Hepatocyte (in vitro differentiated cells): ENCODE measurements at regions not wholly inside any gene's neighbourhood (a gene's known extent, or its start where the extent isn't known, plus 50 kb on each side); places are given as distances from the start of the nearest gene placed in this dataset.

Experiments used
- DNase-seq: peaks from one replicate; pipeline ENCODE4 v3.0.0-alpha.2; 2016; ENCODE audit warnings: low spot score
- H2AFZ ChIP-seq: fragments of 200-600 bp; sonication (generic); 2 replicates; pipeline ENCODE4 v1.6.0; 2016; ENCODE audit warnings: antibody characterized with exemption, mild to moderate bottlenecking
- H3K27ac ChIP-seq: fragments of 200-600 bp; sonication (generic); 2 replicates; pipeline ENCODE4 v1.5.1; 2016; ENCODE audit warnings: mild to moderate bottlenecking
- H3K27me3 ChIP-seq: fragments of 200-600 bp; sonication (generic); 2 replicates; pipeline ENCODE4 v1.6.1; 2016
- H3K36me3 ChIP-seq: fragments of 200-600 bp; sonication (generic); replicated peaks from 2 replicates; pipeline ENCODE4 v1.5.1; 2016; ENCODE audit warnings: low read depth; ENCODE audit not compliant: insufficient read depth
- H3K4me1 ChIP-seq: fragments of 200-600 bp; sonication (generic); 2 replicates; pipeline ENCODE4 v1.5.1; 2016; ENCODE audit warnings: mild to moderate bottlenecking, moderate library complexity; ENCODE audit not compliant: insufficient read depth
- H3K4me2 ChIP-seq: fragments of 200-600 bp; sonication (generic); 2 replicates; pipeline ENCODE4 v1.6.0; 2016
- H3K4me3 ChIP-seq: fragments of 200-600 bp; sonication (generic); 2 replicates; pipeline ENCODE4 v1.5.1; 2016; ENCODE audit warnings: mild to moderate bottlenecking
- H3K79me2 ChIP-seq: fragments of 200-600 bp; sonication (generic); 2 replicates; pipeline ENCODE4 v1.6.0; 2017; ENCODE audit warnings: mild to moderate bottlenecking
- H3K9me2 ChIP-seq: fragments of 200-600 bp; sonication (generic); replicated peaks from 2 replicates; pipeline ENCODE4 v1.6.0; 2017; ENCODE audit warnings: mild to moderate bottlenecking; ENCODE audit not compliant: insufficient read depth
- H3K9me3 ChIP-seq: fragments of 200-600 bp; sonication (generic); 2 replicates; pipeline ENCODE4 v1.5.1; 2016; ENCODE audit warnings: low read depth, mild to moderate bottlenecking
- H4K20me1 ChIP-seq: fragments of 200-600 bp; sonication (generic); 2 replicates; pipeline ENCODE4 v1.6.0; 2016; ENCODE audit warnings: mild to moderate bottlenecking; ENCODE audit not compliant: insufficient read depth, poor library complexity, severe bottlenecking
- EZH2 ChIP-seq: fragments of 200-600 bp; sonication (generic); IDR thresholded peaks from 2 replicates; pipeline ENCODE4 v1.6.1; 2016; ENCODE audit warnings: antibody characterized with exemption, mild to moderate bottlenecking, borderline replicate concordance
- EZH2phosphoT487 ChIP-seq: fragments of 200-600 bp; sonication (generic); IDR thresholded peaks from one replicate; pipeline ENCODE4 v1.6.1; 2018; ENCODE audit warnings: antibody characterized with exemption, mild to moderate bottlenecking, low read depth, moderate library complexity; ENCODE audit not compliant: unreplicated experiment, severe bottlenecking
- WGBS: methylation state at CpG from one replicate; pipeline ENCODE4 v1.1.6; 2016; ENCODE audit warnings: low lambda C conversion rate; ENCODE audit errors: missing lambda C conversion rate; 5-methylcytosine and 5-hydroxymethylcytosine counted together
- TF ChIP-seq, protein P1 (sequence below): fragments of 200-600 bp; sonication (generic); IDR thresholded peaks from 2 replicates; pipeline ENCODE4 v1.5.1; 2016; ENCODE audit warnings: antibody characterized with exemption, mild to moderate bottlenecking; ENCODE audit not compliant: poor library complexity

DNA sequence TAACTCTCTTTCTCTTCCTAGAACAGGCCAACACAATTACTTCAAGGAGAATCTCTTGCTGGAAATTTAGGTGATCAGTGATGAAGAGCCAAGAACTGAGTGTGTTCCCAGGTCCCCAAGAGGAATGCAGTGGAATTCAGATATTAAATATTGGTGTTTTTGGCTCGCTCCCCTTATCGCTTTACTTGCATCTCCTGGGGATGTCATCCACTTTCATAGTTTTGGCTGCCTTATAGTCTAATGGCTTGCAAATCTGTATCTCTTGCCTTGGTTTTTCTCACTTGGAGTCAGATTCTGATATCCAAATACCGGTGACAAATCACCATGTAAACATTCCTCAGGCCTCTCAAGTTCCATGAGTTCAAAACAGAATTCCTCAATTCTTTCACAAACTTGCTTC lies 151.0 kb upstream of the C1orf87 start:
- H3K79me2 ChIP-seq, result no peaks in the 10 kb centered on the region
- no peak overlapping the region for H3K4me3 ChIP-seq
- H3K9me2 ChIP-seq, result no peaks in the 10 kb centered on the region
- no peak for TF ChIP-seq EZH2phosphoT487
- no peak for TF ChIP-seq EZH2
- TF ChIP-seq, protein P1, sequence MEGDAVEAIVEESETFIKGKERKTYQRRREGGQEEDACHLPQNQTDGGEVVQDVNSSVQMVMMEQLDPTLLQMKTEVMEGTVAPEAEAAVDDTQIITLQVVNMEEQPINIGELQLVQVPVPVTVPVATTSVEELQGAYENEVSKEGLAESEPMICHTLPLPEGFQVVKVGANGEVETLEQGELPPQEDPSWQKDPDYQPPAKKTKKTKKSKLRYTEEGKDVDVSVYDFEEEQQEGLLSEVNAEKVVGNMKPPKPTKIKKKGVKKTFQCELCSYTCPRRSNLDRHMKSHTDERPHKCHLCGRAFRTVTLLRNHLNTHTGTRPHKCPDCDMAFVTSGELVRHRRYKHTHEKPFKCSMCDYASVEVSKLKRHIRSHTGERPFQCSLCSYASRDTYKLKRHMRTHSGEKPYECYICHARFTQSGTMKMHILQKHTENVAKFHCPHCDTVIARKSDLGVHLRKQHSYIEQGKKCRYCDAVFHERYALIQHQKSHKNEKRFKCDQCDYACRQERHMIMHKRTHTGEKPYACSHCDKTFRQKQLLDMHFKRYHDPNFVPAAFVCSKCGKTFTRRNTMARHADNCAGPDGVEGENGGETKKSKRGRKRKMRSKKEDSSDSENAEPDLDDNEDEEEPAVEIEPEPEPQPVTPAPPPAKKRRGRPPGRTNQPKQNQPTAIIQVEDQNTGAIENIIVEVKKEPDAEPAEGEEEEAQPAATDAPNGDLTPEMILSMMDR, result no peak
- no peaks in the 10 kb centered on the region for H3K4me1 ChIP-seq
- no peak overlapping the region for H2AFZ ChIP-seq
- no peaks in the 10 kb centered on the region for H3K9me3 ChIP-seq
- no peak for DNase-seq
- H3K27ac ChIP-seq, result no peak overlapping the region
- H3K36me3 ChIP-seq, result no peaks in the 10 kb centered on the region
- 84% methylated on average over 3 of the region's 3 CpGs for WGBS
- H4K20me1 ChIP-seq, result no peaks in the 10 kb centered on the region
- H3K4me2 ChIP-seq, result no peak overlapping the region
- no peaks in the 10 kb centered on the region for H3K27me3 ChIP-seq

DNA sequence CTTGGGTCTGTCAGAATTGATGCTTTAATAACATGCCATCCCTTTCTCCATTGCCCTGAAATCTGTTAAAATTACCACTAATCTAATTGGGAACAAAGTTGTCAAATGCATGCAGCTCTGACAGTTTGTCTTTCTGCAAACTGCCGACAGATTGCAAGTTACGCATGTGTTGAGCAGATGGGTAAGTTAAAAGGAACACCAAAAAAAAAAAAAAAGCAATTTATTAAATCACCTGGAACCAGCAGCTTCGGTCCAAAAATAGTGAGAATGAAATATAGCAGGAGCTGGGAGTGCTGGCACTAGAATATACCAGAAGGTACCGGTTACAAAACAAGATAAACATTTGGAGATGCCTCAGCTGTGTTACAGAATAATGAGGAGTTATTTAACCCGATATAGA lies 149.6 kb upstream of the C1orf87 start:
- Histone ChIP-seq H3K4me2 (no peak overlapping the region), H2AFZ (no peak overlapping the region)

DNA sequence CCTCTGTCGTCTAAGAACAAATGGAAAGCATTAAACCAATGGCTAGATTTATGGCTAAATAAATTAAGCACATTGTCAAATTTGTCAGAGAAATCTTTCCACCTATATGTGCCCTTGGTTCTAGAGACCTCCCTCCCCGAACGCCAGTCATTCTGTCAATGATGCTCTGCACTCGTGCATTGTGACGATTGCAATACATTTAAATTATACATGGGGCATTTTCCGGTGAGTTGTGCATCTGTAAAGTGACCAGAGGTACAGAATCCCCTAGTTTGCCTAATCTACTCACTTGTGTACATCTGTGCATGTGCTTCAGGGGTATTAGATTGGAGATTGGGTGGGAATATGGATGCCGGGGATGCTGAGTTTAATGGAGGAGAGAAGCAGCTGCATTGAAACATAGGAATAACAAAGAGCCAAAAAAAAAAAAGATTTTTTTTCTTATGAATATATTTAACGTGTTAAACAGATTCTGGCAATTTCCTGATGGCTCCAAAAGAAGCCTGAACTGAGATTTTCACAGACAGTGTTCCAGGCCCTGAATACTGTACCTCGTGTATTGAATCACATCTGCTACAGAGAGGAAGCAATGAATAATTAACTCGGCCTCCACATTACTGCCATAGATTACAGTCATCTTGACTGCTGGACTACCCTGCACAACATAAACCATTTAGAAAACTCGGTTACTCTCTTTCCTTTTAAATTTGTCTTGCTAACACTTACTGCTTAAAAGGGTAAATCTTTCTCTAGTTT lies 149.0 kb upstream of the C1orf87 start:
- 84% methylated on average over 11 of the region's 11 CpGs for WGBS

More for the DNA sequence above, 149.6 kb upstream of the C1orf87 start:
- no peaks in the 10 kb centered on the region for H3K9me2 ChIP-seq
- no peaks in the 10 kb centered on the region for H3K4me1 ChIP-seq
- H3K4me3 ChIP-seq, result no peak overlapping the region
- WGBS, result 76% methylated on average over 5 of the region's 5 CpGs
- no peak for DNase-seq
- H3K9me3 ChIP-seq, result no peaks in the 10 kb centered on the region
- no peaks in the 10 kb centered on the region for H3K79me2 ChIP-seq
- H3K27ac ChIP-seq, result no peak overlapping the region
- no peak for TF ChIP-seq EZH2phosphoT487
- no peak for TF ChIP-seq EZH2
- TF ChIP-seq, protein P1, result no peak
- no peaks in the 10 kb centered on the region for H3K27me3 ChIP-seq
- no peaks in the 10 kb centered on the region for H4K20me1 ChIP-seq
- no peaks in the 10 kb centered on the region for H3K36me3 ChIP-seq

More for the DNA sequence above, 149.0 kb upstream of the C1orf87 start:
- Histone ChIP-seq H3K36me3 (no peaks in the 10 kb centered on the region), H3K9me3 (no peaks in the 10 kb centered on the region), H3K4me1 (no peaks in the 10 kb centered on the region), H3K4me2 (no peak overlapping the region), H3K79me2 (no peaks in the 10 kb centered on the region), H3K27ac (no peak overlapping the region), H2AFZ (no peak overlapping the region), H3K9me2 (no peaks in the 10 kb centered on the region), H3K27me3 (no peaks in the 10 kb centered on the region), H3K4me3 (no peak overlapping the region), H4K20me1 (no peaks in the 10 kb centered on the region)
- TF ChIP-seq EZH2 (no peak), EZH2phosphoT487 (no peak)
- TF ChIP-seq, protein P1, result no peak
- no peak for DNase-seq
